ENCODE measurements at regions not wholly inside any gene's neighbourhood (a gene's known extent, or its start where the extent isn't known, plus 50 kb on each side); places are given as distances from the start of the nearest gene placed in this dataset.

DNA sequence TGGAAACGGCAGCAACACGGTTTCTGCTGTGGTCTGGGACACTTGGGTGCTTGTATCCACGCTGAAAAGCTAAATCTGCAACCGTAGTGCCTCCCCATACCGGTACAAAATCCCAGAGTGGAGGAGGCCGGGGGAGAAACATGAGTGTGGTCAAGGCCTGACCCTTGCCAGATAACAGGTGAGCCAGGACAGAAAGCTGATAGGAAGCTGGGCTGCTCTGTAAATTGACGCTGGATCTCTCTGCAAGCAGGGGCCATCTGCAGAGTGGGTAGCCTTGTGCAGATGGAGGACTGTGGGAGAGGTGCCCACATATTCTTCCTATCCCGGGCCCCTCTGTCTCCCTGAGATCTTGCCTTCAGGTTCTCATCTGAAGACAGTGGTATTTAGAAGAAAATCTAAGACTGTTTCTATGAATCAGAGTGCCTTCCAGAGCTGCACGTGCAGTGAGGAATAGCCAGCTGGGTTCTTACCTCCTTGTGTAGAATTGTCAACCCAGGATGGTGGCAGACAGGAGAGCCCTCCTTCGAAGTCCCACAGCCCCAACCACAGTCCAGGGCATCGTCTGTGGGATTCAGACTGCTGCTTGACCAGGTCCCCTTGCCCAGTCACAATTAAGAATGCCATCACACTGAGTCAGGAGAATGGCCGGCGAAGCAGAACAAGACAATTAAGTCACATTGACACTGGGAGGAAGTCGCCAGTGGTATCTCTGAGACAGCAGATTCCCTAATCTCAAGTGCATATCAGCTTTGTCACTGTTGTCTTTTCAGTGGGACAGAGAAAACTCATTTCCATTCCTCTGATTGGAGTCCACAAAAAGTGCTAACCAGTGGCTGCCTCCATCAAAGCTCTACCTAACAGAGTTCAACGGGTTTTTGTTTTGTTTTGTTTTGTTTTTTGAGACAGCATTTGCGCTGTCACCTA is 100.0 kb upstream of the RIPOR2 start:
- no peak for DNase-seq (ENCODE audit: low spot score)
- peak; percentile 56 for ATAC-seq

DNA sequence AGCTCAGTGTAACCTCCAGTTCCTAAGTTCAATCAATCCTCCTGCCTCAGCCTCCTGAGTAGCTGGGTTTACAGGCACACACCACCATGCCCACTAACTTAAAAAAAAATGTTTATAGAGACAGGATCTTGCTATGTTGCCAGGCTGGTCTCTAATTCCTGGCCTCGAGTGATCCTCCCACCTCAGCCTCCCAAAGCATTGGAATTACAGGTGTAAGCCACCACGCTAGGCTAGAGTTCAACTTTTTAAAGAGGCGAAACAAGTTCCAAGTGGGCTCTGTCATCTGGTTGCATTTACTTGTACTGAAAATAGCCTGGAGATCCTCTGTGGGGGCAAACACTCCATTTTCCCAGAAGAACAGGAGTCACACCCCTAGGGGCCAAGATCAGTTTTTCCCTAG is 100.7 kb upstream of the RIPOR2 start:
- no peak for DNase-seq (ENCODE audit: low spot score)
- no peak for ATAC-seq

DNA sequence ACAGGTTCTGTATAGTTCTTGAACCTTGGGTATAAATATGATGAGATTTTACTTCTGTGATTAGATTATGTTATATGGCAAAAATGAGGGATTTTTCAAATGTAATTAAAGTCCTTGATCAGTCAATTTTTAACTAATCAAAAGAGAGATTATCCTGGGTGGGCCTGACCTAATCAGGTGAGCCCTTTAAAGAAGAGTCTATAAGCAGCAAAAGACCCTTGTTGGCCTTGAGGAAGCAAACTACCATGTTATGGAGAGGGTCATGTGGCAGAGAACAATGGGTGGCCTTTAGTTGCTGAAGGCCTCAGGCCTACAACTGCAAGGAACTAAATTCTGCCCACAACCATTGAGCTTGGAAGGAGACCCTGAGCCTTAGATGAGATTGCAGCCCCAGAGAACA is 102.5 kb upstream of the RIPOR2 start:
- DNase-seq (ENCODE audit: low spot score) (no peak), ATAC-seq (no peak)

DNA sequence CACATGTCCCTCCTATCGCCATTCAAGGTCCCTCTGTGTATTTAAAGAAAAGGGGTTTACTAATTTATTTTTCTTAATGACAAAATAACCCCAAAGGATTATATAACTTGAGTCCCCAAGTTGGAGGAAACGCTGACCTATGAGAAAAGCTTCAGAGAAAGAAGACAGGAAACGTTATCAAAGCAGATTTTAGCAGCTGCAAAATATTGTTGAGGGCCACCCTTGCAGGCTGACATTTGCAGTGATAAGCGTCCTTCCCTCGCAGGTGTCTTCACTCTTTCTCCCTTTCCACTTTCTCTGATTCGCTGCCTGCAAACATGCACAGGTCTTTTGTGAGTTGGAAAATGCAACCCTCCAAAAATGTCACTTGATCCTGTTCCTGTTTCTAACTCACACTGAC is 103.2 kb upstream of the RIPOR2 start:
- no peak for DNase-seq (ENCODE audit: low spot score)
- ATAC-seq, result no peak

DNA sequence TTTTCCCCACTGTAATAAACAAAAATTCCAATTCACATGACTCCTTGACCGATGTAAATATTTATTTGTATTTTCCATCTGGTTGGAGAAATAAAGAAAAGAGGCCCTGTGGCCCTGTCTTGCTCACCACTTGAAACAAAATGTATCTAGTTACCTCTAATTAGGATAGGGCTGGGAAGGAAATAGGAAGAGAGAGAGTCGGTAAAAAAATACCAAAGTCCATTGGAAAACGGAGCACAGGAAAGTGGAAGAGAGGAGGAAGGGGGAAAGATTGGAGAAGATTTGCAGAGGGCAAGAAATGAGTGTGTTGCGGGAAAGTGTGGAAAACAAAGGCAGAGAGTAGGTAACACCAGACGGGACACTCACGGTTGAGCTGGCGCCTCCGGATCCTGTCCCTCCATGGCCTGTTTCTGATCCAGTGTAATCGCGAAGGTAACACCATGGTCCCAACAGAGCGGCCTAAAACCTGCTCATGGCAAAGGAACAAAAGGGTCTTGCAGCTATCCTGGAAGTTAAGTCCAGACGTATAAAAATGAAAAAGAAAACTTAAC is 105.8 kb upstream of the RIPOR2 start:
- ATAC-seq (no peak), DNase-seq (ENCODE audit: low spot score) (no peak)

DNA sequence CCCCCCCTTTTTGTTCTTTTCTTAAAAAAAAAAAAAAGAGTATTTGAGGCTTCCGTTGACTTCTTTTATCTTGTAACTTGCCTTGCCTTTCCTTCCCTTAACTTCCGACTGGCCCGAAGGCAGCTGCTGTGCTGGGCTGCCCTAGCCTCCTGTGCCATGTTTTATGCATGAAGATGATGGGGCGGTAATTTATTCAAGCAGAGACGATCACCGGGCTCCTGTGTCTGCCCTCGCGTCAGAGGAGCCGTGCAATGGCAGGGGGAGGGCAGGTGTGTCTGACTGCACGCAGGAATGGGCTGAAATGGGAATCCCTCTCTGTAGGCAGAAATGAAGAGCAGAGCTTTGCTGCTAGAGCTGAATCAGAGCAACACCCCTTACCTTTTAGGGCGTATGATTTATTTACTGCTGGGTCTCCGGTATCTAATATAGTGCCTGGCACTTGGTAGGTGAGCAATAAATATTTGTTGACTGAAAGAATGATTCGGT is 106.3 kb upstream of the RIPOR2 start:
- DNase-seq (ENCODE audit: low spot score), result no peak
- peak; percentile 18 for ATAC-seq

DNA sequence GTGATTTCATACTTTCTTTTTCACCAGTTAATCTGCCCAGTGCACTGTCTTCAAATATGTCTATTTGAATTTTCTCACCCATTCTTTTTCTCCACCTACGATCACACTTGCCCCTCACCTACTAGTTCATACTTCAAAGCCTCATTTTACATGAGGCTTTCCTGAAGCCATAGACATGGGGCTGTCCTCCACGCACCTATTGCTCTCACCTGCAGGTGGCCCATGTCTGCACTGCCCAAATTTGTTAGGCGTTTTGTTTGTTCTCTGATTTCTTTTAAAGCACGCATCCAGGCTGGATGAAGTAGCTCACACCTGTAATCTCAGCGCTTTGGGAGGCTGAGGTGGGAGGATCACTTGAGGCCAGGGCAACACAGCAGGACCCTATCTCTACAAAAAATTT is 106.8 kb upstream of the RIPOR2 start:
- DNase-seq (ENCODE audit: low spot score) (no peak), ATAC-seq (no peak)

DNA sequence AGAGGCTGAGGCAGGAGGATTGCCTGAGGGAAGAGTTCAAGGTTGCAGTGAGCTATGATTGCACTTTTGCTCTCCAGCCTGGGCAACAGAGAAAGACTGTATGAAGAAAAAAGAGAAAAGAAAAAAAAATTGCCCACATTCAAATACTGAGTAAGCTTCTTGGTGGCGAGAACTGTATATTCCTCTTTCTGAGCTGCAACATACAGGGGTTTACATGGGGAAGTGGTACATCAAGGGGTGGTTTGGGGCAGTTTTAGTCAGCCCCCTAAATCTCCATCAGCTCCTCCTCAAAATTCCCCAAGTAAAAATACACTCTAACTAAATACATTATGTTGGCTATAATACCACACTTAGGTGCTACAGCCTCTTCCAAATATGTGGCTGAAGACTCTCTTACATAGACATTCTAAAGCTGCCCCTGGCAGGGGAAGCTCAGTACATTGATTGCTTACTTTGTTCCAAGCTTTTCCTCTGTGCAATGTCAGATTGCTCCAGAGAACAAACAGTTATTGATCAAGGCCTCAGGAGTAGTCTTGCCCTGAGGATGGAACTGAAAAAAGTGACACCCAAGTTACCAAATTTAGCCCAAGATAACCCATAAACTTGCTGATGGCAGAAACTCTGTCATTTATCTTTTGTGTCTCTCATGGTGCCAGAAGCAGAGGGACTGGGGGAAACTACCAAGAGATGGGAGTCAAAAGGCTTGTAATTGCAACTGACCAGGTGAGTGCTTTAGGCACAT is 107.4 kb upstream of the RIPOR2 start:
- DNase-seq (ENCODE audit: low spot score) (no peak), ATAC-seq (no peak)

DNA sequence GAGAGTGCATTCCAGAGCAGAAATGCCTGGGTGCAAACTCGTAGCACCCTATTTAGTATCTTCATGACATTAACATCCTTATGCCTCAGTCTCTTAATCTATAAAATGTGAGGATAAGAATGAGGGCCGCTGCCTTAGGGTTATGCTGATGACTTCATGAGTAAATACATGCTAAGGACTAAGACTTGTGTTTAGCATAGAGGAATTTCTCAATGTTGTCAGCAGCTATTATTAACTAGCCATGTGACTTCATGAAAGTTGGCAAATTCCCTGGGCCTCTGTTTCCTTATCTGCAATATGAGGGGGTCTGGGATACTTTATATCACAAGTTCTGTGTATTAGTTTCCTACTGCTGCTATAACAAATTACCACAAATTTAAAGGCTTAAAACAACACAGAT is 108.1 kb upstream of the RIPOR2 start:
- ATAC-seq, result no peak
- DNase-seq (ENCODE audit: low spot score), result no peak

DNA sequence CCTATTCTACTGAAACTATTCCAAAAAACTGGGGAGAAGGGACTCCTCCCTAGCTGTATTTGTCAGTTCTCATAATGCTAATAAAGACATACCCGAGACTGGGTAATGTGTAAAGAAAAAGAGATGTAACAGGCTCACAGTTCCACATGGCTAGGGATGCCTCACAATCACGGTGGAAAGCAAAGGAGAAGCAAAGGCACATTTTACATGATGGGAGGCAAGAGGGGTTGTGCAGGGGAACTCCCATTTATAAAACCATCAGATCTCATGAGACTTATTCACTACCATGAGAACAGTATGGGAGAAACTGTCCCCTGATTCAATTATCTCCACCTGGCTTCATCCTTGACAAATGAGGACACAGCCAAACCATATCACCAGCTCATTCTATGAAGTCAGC is 111.2 kb upstream of the RIPOR2 start:
- no peak for ATAC-seq
- no peak for DNase-seq (ENCODE audit: low spot score)

DNA sequence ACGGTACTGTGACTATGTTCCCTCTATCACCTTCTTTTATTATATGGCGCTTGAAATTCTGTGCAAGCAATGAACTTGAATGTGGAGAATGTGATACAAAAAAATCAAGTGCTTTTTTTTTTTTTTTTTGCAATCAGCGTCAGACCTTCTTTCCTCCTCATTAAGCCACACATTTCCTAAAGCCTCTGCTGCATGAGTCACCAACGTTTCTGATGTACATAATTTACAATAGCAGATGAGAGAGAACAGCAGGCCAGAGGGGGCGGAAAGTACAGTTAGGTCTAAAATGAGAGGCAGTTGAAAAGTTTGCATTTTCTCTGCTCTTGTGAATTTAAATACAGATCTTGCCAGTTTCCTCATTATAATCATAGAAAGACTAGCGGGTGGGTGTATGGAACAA is 114.6 kb upstream of the RIPOR2 start:
- DNase-seq (ENCODE audit: low spot score) (no peak), ATAC-seq (no peak)

DNA sequence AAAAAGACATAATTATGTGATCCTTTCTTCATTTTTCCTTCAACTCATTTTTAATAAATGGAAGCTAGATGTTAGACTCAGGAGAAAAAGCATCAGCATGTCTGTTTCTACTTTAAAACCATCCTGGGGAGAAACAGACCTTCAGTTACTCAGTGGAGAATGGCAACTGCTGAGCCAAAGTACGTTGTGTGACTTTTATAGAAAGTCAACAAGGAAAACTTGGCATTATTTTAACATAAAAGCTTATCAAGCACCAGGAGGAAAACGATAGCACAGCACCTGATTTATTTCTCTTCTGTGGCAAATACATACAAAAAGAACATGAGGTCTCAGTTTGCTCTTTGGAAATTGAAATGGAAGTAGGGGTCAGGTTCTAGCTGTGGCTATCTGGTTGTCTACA is 115.3 kb upstream of the RIPOR2 start:
- no peak for ATAC-seq
- no peak for DNase-seq (ENCODE audit: low spot score)

DNA sequence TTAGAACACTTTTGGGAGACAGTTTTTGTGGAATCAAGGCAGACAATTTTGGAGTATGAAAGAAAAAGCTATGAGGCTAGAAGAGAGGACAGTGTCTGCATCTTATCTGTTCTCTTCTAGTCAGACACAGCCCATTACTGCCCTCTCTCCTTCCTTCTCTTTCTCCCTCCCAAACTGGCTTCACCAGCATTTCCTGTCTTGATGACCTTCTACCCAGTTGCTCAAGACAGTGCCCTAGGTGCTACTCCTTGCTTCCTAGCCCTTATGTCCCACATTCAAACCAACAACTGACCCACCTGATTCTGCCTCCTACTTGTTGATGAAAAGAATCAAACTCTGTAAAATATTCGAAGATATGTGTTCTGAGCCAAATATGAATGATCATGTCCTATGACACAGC is 116.4 kb upstream of the RIPOR2 start:
- no peak for ATAC-seq
- DNase-seq (ENCODE audit: low spot score), result no peak

DNA sequence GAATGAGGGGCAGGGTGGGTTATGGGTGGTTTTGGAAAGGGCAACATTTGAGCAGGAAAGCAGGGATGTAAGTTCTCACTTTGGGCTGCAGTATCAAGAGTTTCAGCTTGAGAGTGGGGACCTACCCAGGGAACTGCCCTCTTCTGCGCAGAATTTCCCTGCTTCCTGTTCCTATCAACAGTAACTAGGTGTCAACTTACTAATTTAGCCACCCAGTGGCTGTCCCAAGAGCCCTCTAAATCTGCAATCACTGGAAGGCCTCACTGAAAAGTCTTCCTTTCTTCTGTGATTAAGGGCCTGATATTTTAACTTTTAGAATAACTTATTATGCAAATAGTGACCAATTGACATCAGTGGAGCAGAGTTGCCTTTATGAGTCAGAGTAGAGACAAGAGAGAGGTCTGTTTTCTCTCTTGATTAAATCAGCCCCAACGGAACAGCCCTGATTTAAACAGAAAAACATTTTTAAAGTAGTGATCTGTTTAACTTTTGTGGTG is 118.2 kb upstream of the RIPOR2 start:
- ATAC-seq, result no peak
- DNase-seq (ENCODE audit: low spot score), result no peak

DNA sequence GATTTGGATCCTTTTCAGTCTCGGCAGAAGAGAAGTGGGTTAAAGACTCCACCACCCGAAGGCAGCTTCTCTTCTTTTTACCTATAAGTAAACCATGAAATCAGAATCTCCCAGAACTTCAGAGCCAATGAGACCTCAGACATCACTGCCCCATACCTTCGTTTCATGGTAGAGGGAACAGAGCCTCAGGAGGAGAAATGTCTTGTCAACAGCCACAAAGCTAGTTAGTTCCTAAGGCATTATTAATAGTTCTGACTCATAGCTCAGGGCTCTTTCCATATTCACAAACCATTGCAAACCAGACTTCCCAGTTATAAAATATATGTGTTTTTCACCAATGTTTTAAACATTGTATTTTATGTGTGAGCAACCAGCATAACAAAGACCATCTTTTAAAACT is 118.7 kb upstream of the RIPOR2 start:
- DNase-seq (ENCODE audit: low spot score), result no peak
- ATAC-seq, result no peak

DNA sequence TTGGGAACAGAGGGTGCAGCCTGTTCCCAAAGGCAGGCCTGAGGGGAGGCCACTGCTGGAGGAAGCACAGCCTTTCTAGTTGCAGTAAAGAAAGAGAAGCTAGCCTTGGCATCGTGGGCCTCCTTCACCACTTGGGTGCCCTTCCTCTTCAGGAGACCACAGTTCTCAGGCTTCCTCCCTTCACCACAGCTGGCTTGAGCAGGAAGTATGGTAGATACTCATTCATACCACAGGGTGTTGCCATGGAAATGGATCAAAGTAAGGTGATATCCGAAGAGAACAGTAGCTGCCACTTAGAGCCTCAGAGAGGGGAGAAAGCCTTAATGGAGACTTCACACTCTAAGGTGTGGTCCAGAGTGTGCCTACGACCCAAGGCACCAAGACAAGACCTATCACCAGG is 120.4 kb upstream of the RIPOR2 start:
- no peak for ATAC-seq
- DNase-seq (ENCODE audit: low spot score), result no peak

DNA sequence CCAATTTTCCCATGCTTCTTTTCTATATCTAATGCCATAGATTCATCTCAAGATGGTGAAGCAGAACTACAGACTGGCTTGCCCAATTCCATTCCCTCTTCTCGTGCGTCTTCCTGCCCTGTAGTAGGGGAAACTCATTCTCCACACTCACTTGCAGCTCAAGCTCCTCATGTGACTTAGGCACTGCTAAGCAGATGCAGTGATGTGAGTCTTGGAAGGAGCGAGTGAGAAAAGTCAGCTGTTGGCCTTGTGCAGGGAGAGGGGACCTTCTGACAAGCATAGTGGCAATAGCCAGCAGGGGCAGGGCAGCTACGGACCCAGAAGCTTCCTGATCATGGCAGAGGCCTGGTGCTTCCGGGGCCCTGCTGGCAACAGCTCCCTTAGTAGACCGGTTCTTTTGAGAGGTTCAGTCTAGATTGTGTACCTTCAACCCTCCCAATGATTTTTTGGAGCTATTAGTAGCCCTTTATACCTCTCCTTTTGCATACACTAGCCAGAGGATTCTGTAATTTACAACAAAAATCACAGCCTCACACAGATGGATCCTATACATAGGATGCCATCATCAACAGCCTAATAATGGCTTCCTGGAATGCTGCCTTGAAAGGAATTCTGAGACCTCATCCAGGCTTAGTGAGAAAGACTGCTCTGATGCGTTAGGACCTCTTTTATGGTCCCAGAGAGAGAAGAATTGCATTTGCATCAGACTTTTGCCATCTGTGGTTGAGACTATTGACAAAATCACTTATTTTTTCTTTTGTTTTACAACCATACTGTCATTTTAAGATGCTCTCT is 121.5 kb upstream of the RIPOR2 start:
- DNase-seq (ENCODE audit: low spot score) (no peak), ATAC-seq (no peak)

DNA sequence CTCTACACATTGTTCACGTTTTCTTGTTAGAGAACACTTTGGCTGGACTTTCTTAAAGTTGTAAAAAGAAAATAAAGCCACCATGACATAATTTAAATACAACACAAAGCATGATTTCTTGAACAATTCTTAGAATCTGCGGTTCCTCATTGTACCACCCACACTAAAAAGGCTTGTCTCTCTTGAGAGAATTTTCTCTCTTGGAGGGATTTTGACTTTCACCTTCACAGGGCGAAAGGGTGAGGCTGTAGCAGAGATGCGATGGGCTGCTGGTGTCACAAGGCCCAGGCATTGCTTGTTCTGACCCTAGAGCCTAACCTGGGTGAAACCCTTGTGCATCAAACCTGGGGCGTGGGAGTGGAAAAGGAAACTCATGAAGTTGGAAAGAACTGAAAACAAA is 122.7 kb upstream of the RIPOR2 start:
- ATAC-seq (no peak), DNase-seq (ENCODE audit: low spot score) (no peak)

DNA sequence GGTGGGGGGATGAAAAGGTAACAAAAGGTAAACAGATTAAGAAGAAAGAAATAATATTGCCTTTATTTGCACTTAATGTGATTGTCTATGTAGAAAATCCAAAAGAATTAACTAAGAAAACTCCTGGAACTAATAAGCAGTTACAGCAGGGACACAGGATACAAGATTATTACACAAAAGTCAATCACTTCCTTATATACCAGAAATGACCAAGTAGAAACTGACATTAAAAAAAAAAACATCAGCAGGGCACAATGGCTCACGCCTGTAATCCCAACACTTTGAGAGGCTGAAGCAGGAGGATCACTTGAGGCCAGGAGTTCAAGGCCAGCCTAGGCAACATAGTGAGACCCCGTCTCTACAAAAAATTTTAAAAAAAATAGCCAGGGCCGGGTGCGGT is 123.2 kb upstream of the RIPOR2 start:
- no peak for ATAC-seq
- DNase-seq (ENCODE audit: low spot score), result no peak

DNA sequence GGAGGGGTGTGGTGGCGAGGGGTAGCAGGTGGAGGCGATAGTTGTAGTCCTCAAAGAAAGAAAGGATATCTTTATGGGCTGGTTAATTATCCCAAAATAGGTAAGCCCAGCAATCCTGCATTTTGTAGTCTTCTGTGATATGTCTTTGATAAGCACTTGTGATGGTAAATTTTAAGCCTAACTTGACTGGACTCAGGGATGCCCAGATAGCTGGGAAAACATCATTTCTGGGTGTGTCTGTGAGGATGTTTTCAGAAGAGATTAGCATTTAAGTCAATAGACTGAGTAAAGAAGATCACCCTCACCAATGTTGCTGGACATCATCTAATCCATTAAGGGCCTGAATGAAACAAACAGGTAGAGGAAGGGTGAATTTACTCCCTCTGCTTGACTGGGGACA is 124.8 kb upstream of the RIPOR2 start:
- ATAC-seq, result no peak
- DNase-seq (ENCODE audit: low spot score), result no peak
